ENCODE measurements at regions not wholly inside any gene's neighbourhood (a gene's known extent, or its start where the extent isn't known, plus 50 kb on each side); places are given as distances from the start of the nearest gene placed in this dataset.

GRCh38 chr19:28905996-28906395 is 307.0 kb downstream of the UQCRFS1 start:
- DNase-seq (ENCODE audit: low spot score): no peak
- Histone ChIP-seq H3K36me3 (ENCODE audit: insufficient read depth, low read length, poor library complexity, severe bottlenecking) (no peaks in the 10 kb centered on the region), H3K4me3 (ENCODE audit: low read depth, low read length, poor library complexity, severe bottlenecking) (no peak overlapping the region), H3K9me3 (ENCODE audit: low read depth, low read length, poor library complexity, severe bottlenecking) (peaks cover 4% of the 10 kb centered on the region), H3K27me3 (replicated peaks; ENCODE audit: insufficient read depth, low read depth, low read length, poor library complexity) (no peaks in the 10 kb centered on the region), H3K4me1 (ENCODE audit: insufficient read depth, low read length, poor library complexity, severe bottlenecking) (no peaks in the 10 kb centered on the region), H3K27ac (ENCODE audit: low read depth, low read length, poor library complexity, severe bottlenecking) (no peak overlapping the region)
- no peak for TF ChIP-seq CTCF (conservative IDR thresholded peaks at IDR 0.05; ENCODE audit: low read depth, low read length)
- intact Hi-C loops (cut with micrococcal nuclease; ENCODE audit: unreplicated experiment): no loop called here
- POLR2A ChIA-PET (ENCODE audit: low non-redundant PET): no interaction called here
- no TSS peak for BruUV-seq (replicated peaks)
- CTCF ChIA-PET: no interaction called here

DNA sequence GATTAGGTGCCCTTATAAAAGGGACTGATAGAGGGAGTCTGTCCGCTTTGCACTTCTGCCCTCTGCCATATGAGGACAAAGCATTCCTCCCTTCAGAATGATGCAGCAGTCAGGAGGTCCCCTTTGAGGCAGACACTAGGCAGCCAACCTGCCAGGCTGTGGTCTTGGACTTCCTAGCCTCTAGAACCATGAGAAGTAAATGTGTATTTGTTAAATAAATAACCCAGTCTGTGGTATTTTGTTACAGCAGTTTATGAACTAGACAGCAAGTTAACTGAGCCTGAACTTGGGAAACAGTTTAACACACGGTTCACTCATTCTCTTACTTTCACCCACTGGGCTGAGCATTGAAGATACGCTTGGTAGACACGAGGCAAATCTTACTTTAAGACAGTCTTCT is 313.2 kb downstream of the UQCRFS1 start:
- no peak for TF ChIP-seq EZH2 (IDR thresholded peaks at IDR 0.05; ENCODE audit: borderline replicate concordance, low read depth, low read length, poor library complexity, severe bottlenecking)
- no peak for TF ChIP-seq CTCF (conservative IDR thresholded peaks at IDR 0.05; ENCODE audit: low read depth, low read length)
- H3K4me3 ChIP-seq (ENCODE audit: low read depth, low read length, poor library complexity, severe bottlenecking): no peak overlapping the region
- no peak overlapping the region for H3K27ac ChIP-seq (ENCODE audit: low read depth, low read length, poor library complexity, severe bottlenecking)
- no peak for DNase-seq (ENCODE audit: low spot score)
- ChIA-PET POLR2A (ENCODE audit: low non-redundant PET) (no interaction called here), CTCF (no interaction called here)
- intact Hi-C loops (cut with micrococcal nuclease; ENCODE audit: unreplicated experiment): no loop called here
- H3K36me3 ChIP-seq (ENCODE audit: insufficient read depth, low read length, poor library complexity, severe bottlenecking): no peaks in the 10 kb centered on the region
- H3K4me1 ChIP-seq (ENCODE audit: insufficient read depth, low read length, poor library complexity, severe bottlenecking): no peaks in the 10 kb centered on the region
- no TSS peak for BruUV-seq (replicated peaks)
- H3K27me3 ChIP-seq (replicated peaks; ENCODE audit: insufficient read depth, low read depth, low read length, poor library complexity): no peaks in the 10 kb centered on the region
- H3K9me3 ChIP-seq (ENCODE audit: low read depth, low read length, poor library complexity, severe bottlenecking): peaks cover 6% of the 10 kb centered on the region

- H3K9me3 ChIP-seq (ENCODE audit: low read depth, low read length, poor library complexity, severe bottlenecking): peaks cover 6% of the 10 kb centered on the region
- no peaks in the 10 kb centered on the region for H3K27me3 ChIP-seq (replicated peaks; ENCODE audit: insufficient read depth, low read depth, low read length, poor library complexity)
- no peak overlapping the region for H3K27ac ChIP-seq (ENCODE audit: low read depth, low read length, poor library complexity, severe bottlenecking)
- TF ChIP-seq EZH2 (IDR thresholded peaks at IDR 0.05; ENCODE audit: borderline replicate concordance, low read depth, low read length, poor library complexity, severe bottlenecking): no peak
- no peak for TF ChIP-seq CTCF (conservative IDR thresholded peaks at IDR 0.05; ENCODE audit: low read depth, low read length)
- intact Hi-C loops (cut with micrococcal nuclease; ENCODE audit: unreplicated experiment): no loop called here
- H3K4me3 ChIP-seq (ENCODE audit: low read depth, low read length, poor library complexity, severe bottlenecking): no peak overlapping the region
- BruUV-seq (replicated peaks): no TSS peak
- H3K4me1 ChIP-seq (ENCODE audit: insufficient read depth, low read length, poor library complexity, severe bottlenecking): no peaks in the 10 kb centered on the region
- no peaks in the 10 kb centered on the region for H3K36me3 ChIP-seq (ENCODE audit: insufficient read depth, low read length, poor library complexity, severe bottlenecking)
- DNase-seq (ENCODE audit: low spot score): no peak
- ChIA-PET CTCF (no interaction called here), POLR2A (ENCODE audit: low non-redundant PET) (no interaction called here)
These were observed 314.7 kb downstream of the UQCRFS1 start for GRCh38 chr19:28898249-28898648.
